GM12891 (cell line): ENCODE measurements at regions not wholly inside any gene's neighbourhood (a gene's known extent, or its start where the extent isn't known, plus 50 kb on each side); places are given as distances from the start of the nearest gene placed in this dataset.

Source experiments
- PAX5 ChIP-seq: IDR thresholded peaks from 2 replicates; pipeline ENCODE4 v1.6.1; 2011; ENCODE audit warnings: low read length, moderate library complexity, mild to moderate bottlenecking; ENCODE audit not compliant: insufficient read depth, severe bottlenecking
- POLR2A ChIP-seq: IDR thresholded peaks from 2 replicates; pipeline ENCODE4 v1.6.1; 2011; ENCODE audit warnings: low read depth, low read length, control low read depth
- POLR2AphosphoS5 ChIP-seq: IDR thresholded peaks from 2 replicates; pipeline ENCODE4 v1.6.1; 2011; ENCODE audit warnings: low read depth, low read length, control low read depth
- SPI1 ChIP-seq: IDR thresholded peaks from 2 replicates; pipeline ENCODE4 v1.6.1; 2011; ENCODE audit warnings: low read depth, low read length, control low read depth
- TAF1 ChIP-seq: IDR thresholded peaks from 2 replicates; pipeline ENCODE4 v1.6.1; 2011; ENCODE audit warnings: low read depth, low read length, control low read depth

- TF ChIP-seq POLR2AphosphoS5 (no peak), POLR2A (no peak), TAF1 (no peak), SPI1 (no peak), PAX5 (no peak)
Measured at GRCh38 chr2:142822190-142822589, 55.3 kb upstream of the KYNU start.
